ENCODE measurements at regions not wholly inside any gene's neighbourhood (a gene's known extent, or its start where the extent isn't known, plus 50 kb on each side); places are given as distances from the start of the nearest gene placed in this dataset.

GRCh38 chr4:63799166-63799565, 610.1 kb downstream of the TECRL start:
- TF ChIP-seq POLR2A (IDR thresholded peaks at IDR 0.05) (no peak), CTCF (IDR thresholded peaks at IDR 0.05) (no peak)

Data from testis (tissue), 2 donors.